ENCODE measurements at regions not wholly inside any gene's neighbourhood (a gene's known extent, or its start where the extent isn't known, plus 50 kb on each side); places are given as distances from the start of the nearest gene placed in this dataset.

DNA sequence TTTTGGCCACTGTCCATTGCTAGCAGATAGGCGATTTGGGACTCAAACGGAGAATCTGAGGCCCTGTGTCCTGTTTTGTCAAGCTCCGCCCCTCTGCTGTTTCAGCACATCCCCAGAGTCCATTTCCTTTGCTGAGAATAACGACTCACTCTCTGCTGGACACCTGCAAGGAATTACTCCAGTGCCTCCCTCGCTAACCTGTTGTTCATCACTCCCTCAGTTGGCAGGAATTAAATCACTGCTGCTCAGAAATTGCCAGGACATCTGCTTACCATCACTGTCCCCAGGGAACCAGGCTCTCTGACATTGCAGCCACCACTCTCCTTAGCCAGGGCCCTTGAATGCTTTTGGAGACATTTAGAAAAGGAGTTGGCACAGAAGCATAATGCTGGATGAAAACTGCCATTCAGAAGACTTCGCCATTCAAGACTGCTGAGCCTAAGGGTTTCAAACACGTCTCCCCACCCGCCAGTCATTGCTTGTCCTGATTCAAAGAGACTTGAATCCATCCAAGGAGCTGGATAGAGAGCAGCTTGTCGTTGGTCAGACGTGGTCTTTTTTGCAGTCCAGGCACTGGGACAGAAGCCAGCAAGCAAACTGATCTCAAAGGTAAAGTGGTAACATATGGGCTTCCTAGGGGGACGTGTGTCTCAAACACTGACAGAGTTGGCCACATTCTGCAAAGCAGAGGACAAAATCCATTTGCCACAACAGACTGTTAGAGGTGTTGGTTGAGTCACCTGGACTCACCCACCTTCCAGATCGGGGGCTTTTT is 155.3 kb downstream of the UXS1 start:
- ChIA-PET CTCF (no interaction called here), POLR2A (no interaction called here)
- no peak overlapping the region for H3K4me3 ChIP-seq
- 0 out of 3 replicates have a peak, but pooled peaks cover 4% of the 10 kb centered on the region for H3K4me1 ChIP-seq
- DNase-seq (ENCODE audit: low read depth in 1 of 2, low spot score in 1 of 2) (no peak), ATAC-seq (no peak), FAIRE-seq (no peak)
- no peaks in the 10 kb centered on the region for H3K9me3 ChIP-seq
- 33% methylated on average over 12 of the region's 12 CpGs for WGBS (ENCODE audit: missing lambda C conversion rate)
- TF ChIP-seq KDM1A (IDR thresholded peaks at IDR 0.05; ENCODE audit: low read depth) (no peak), FOXS1 (CRISPR knock-in tag; IDR thresholded peaks at IDR 0.05) (no peak), RCOR1 (IDR thresholded peaks at IDR 0.05; ENCODE audit: low read depth, low read length) (no peak), GATA3 (IDR thresholded peaks at IDR 0.05; ENCODE audit: borderline replicate concordance) (no peak), POLR2AphosphoS2 (conservative IDR thresholded peaks at IDR 0.05; ENCODE audit: low read length) (no peak), RNF2 (IDR thresholded peaks at IDR 0.05; ENCODE audit: borderline replicate concordance, low read depth) (no peak), ZSCAN20 (CRISPR knock-in tag; IDR thresholded peaks at IDR 0.05) (no peak)
- no peak overlapping the region for H3K4me2 ChIP-seq
- H3K27ac ChIP-seq = no peak overlapping the region

- ATAC-seq (no peak), DNase-seq (ENCODE audit: low read depth in 1 of 2, low spot score in 1 of 2) (no peak), FAIRE-seq (no peak)
- ChIA-PET CTCF (no interaction called here), POLR2A (no interaction called here)
- 0 out of 3 replicates have a peak, but pooled peaks cover 4% of the 10 kb centered on the region for H3K4me1 ChIP-seq
- H3K4me2 ChIP-seq = no peak overlapping the region
- peaks cover 6% of the 10 kb centered on the region; the same call in 2 of the 3 replicates for H3K9me3 ChIP-seq
- WGBS (ENCODE audit: missing lambda C conversion rate) = 61% methylated on average over 5 of the region's 6 CpGs
- no peak for TF ChIP-seq JUN (IDR thresholded peaks at IDR 0.05)
- TF ChIP-seq EP300 (IDR thresholded peaks at IDR 0.05) = no peak
- TF ChIP-seq KDM5A (IDR thresholded peaks at IDR 0.05) = no peak
- TF ChIP-seq, protein P1, sequence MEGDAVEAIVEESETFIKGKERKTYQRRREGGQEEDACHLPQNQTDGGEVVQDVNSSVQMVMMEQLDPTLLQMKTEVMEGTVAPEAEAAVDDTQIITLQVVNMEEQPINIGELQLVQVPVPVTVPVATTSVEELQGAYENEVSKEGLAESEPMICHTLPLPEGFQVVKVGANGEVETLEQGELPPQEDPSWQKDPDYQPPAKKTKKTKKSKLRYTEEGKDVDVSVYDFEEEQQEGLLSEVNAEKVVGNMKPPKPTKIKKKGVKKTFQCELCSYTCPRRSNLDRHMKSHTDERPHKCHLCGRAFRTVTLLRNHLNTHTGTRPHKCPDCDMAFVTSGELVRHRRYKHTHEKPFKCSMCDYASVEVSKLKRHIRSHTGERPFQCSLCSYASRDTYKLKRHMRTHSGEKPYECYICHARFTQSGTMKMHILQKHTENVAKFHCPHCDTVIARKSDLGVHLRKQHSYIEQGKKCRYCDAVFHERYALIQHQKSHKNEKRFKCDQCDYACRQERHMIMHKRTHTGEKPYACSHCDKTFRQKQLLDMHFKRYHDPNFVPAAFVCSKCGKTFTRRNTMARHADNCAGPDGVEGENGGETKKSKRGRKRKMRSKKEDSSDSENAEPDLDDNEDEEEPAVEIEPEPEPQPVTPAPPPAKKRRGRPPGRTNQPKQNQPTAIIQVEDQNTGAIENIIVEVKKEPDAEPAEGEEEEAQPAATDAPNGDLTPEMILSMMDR (IDR thresholded peaks at IDR 0.05) = no peak
- no peak for TF ChIP-seq HDAC2 (IDR thresholded peaks at IDR 0.05)
- TF ChIP-seq BHLHE40 (IDR thresholded peaks at IDR 0.05; ENCODE audit: low read depth, low read length) = no peak
- H3K27ac ChIP-seq = no peak overlapping the region
- H3K4me3 ChIP-seq = no peak overlapping the region
These were observed 156.2 kb downstream of the UXS1 start for GRCh38 chr2:106037932-106038331.

- WGBS (ENCODE audit: missing lambda C conversion rate) = 82% methylated on average over 1 of the region's 1 CpG
- DNase-seq (ENCODE audit: low read depth in 1 of 2, low spot score in 1 of 2) (no peak), ATAC-seq (no peak), FAIRE-seq (no peak)
- H3K4me3 ChIP-seq = no peak overlapping the region
- TF ChIP-seq SMC3 (IDR thresholded peaks at IDR 0.05) (no peak), KDM5A (IDR thresholded peaks at IDR 0.05) (no peak), FOSL2 (IDR thresholded peaks at IDR 0.05) (no peak), FOSL2 (CRISPR knock-in tag; IDR thresholded peaks at IDR 0.05) (no peak), NFE2L2 (conservative IDR thresholded peaks at IDR 0.05; ENCODE audit: low read length) (no peak), FOXS1 (CRISPR knock-in tag; IDR thresholded peaks at IDR 0.05) (no peak), JUN (IDR thresholded peaks at IDR 0.05) (no peak), FOSB (CRISPR knock-in tag; IDR thresholded peaks at IDR 0.05) (no peak), HOXB5 (CRISPR knock-in tag; IDR thresholded peaks at IDR 0.05) (no peak), KDM1A (IDR thresholded peaks at IDR 0.05; ENCODE audit: low read depth) (no peak), EP300 (IDR thresholded peaks at IDR 0.05) (no peak), RNF2 (IDR thresholded peaks at IDR 0.05; ENCODE audit: borderline replicate concordance, low read depth) (no peak), ZSCAN20 (CRISPR knock-in tag; IDR thresholded peaks at IDR 0.05) (no peak), POLR2A (IDR thresholded peaks at IDR 0.05; ENCODE audit: low read length) (no peak)
- TF ChIP-seq, protein P2, sequence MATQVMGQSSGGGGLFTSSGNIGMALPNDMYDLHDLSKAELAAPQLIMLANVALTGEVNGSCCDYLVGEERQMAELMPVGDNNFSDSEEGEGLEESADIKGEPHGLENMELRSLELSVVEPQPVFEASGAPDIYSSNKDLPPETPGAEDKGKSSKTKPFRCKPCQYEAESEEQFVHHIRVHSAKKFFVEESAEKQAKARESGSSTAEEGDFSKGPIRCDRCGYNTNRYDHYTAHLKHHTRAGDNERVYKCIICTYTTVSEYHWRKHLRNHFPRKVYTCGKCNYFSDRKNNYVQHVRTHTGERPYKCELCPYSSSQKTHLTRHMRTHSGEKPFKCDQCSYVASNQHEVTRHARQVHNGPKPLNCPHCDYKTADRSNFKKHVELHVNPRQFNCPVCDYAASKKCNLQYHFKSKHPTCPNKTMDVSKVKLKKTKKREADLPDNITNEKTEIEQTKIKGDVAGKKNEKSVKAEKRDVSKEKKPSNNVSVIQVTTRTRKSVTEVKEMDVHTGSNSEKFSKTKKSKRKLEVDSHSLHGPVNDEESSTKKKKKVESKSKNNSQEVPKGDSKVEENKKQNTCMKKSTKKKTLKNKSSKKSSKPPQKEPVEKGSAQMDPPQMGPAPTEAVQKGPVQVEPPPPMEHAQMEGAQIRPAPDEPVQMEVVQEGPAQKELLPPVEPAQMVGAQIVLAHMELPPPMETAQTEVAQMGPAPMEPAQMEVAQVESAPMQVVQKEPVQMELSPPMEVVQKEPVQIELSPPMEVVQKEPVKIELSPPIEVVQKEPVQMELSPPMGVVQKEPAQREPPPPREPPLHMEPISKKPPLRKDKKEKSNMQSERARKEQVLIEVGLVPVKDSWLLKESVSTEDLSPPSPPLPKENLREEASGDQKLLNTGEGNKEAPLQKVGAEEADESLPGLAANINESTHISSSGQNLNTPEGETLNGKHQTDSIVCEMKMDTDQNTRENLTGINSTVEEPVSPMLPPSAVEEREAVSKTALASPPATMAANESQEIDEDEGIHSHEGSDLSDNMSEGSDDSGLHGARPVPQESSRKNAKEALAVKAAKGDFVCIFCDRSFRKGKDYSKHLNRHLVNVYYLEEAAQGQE (IDR thresholded peaks at IDR 0.05) = no peak
- H3K27ac ChIP-seq = no peak overlapping the region
- no peak overlapping the region for H3K4me2 ChIP-seq
- CTCF ChIA-PET = no interaction called here
- POLR2A ChIA-PET = no interaction called here
- peaks cover 9% of the 10 kb centered on the region; the same call in 2 of the 3 replicates for H3K9me3 ChIP-seq
- H3K4me1 ChIP-seq = 0 out of 3 replicates have a peak, but pooled peaks cover 4% of the 10 kb centered on the region
These were observed 156.8 kb downstream of the UXS1 start for GRCh38 chr2:106037262-106037661.

Measured in A549 (cell line).